ENCODE measurements at regions not wholly inside any gene's neighbourhood (a gene's known extent, or its start where the extent isn't known, plus 50 kb on each side); places are given as distances from the start of the nearest gene placed in this dataset.

GRCh38 chr10:128867819-128868218, 599.2 kb upstream of the MGMT start:
- Histone ChIP-seq H3K27me3 (ENCODE audit: insufficient read depth, low read length) (no peaks in the 10 kb centered on the region), H3K9ac (ENCODE audit: low read depth, low read length) (no peak overlapping the region), H3K36me3 (ENCODE audit: insufficient read depth, low read length) (no peaks in the 10 kb centered on the region), H3K9me3 (ENCODE audit: insufficient read depth, low read depth, low read length) (no peaks in the 10 kb centered on the region), H3K27ac (ENCODE audit: low read depth, low read length) (no peak overlapping the region), H3K4me3 (ENCODE audit: low read length) (no peak overlapping the region), H3K4me1 (ENCODE audit: insufficient read depth, low read length) (no peaks in the 10 kb centered on the region)
- 96% methylated on average over 8 of the region's 8 CpGs for WGBS

GRCh38 chr10:128868481-128868880, 598.6 kb upstream of the MGMT start:
- no peaks in the 10 kb centered on the region for H3K4me1 ChIP-seq (ENCODE audit: insufficient read depth, low read length)
- no peak overlapping the region for H3K9ac ChIP-seq (ENCODE audit: low read depth, low read length)
- no peaks in the 10 kb centered on the region for H3K27me3 ChIP-seq (ENCODE audit: insufficient read depth, low read length)
- no peak overlapping the region for H3K27ac ChIP-seq (ENCODE audit: low read depth, low read length)
- no peak overlapping the region for H3K4me3 ChIP-seq (ENCODE audit: low read length)
- H3K9me3 ChIP-seq (ENCODE audit: insufficient read depth, low read depth, low read length): no peaks in the 10 kb centered on the region
- WGBS: 95% methylated on average over 3 of the region's 3 CpGs
- H3K36me3 ChIP-seq (ENCODE audit: insufficient read depth, low read length): no peaks in the 10 kb centered on the region

- Histone ChIP-seq H3K4me3 (ENCODE audit: low read length) (no peak overlapping the region), H3K36me3 (ENCODE audit: insufficient read depth, low read length) (no peaks in the 10 kb centered on the region), H3K9me3 (ENCODE audit: insufficient read depth, low read depth, low read length) (no peaks in the 10 kb centered on the region), H3K9ac (ENCODE audit: low read depth, low read length) (no peak overlapping the region), H3K4me1 (ENCODE audit: insufficient read depth, low read length) (no peaks in the 10 kb centered on the region), H3K27ac (ENCODE audit: low read depth, low read length) (no peak overlapping the region), H3K27me3 (ENCODE audit: insufficient read depth, low read length) (no peaks in the 10 kb centered on the region)
- 95% methylated on average over 15 of the region's 15 CpGs for WGBS
Measured at GRCh38 chr10:128869101-128869749, 597.8 kb upstream of the MGMT start.

- H3K9me3 ChIP-seq (ENCODE audit: insufficient read depth, low read depth, low read length): no peaks in the 10 kb centered on the region
- WGBS: 93% methylated on average over 11 of the region's 11 CpGs
- H3K36me3 ChIP-seq (ENCODE audit: insufficient read depth, low read length): no peaks in the 10 kb centered on the region
- no peak overlapping the region for H3K9ac ChIP-seq (ENCODE audit: low read depth, low read length)
- no peaks in the 10 kb centered on the region for H3K4me1 ChIP-seq (ENCODE audit: insufficient read depth, low read length)
- H3K4me3 ChIP-seq (ENCODE audit: low read length): no peak overlapping the region
- H3K27me3 ChIP-seq (ENCODE audit: insufficient read depth, low read length): no peaks in the 10 kb centered on the region
- H3K27ac ChIP-seq (ENCODE audit: low read depth, low read length): no peak overlapping the region
Measured at GRCh38 chr10:128870830-128871597, 596.0 kb upstream of the MGMT start.

- no peak overlapping the region for H3K4me3 ChIP-seq (ENCODE audit: low read length)
- H3K4me1 ChIP-seq (ENCODE audit: insufficient read depth, low read length): no peaks in the 10 kb centered on the region
- 93% methylated on average over 14 of the region's 14 CpGs for WGBS
- no peaks in the 10 kb centered on the region for H3K36me3 ChIP-seq (ENCODE audit: insufficient read depth, low read length)
- H3K9me3 ChIP-seq (ENCODE audit: insufficient read depth, low read depth, low read length): no peaks in the 10 kb centered on the region
- H3K27me3 ChIP-seq (ENCODE audit: insufficient read depth, low read length): no peaks in the 10 kb centered on the region
- no peak overlapping the region for H3K27ac ChIP-seq (ENCODE audit: low read depth, low read length)
- H3K9ac ChIP-seq (ENCODE audit: low read depth, low read length): no peak overlapping the region
Measured at GRCh38 chr10:128871671-128872231, 595.3 kb upstream of the MGMT start.

- Histone ChIP-seq H3K4me3 (ENCODE audit: low read length) (no peak overlapping the region), H3K27ac (ENCODE audit: low read depth, low read length) (no peak overlapping the region), H3K27me3 (ENCODE audit: insufficient read depth, low read length) (no peaks in the 10 kb centered on the region), H3K4me1 (ENCODE audit: insufficient read depth, low read length) (no peaks in the 10 kb centered on the region), H3K9me3 (ENCODE audit: insufficient read depth, low read depth, low read length) (no peaks in the 10 kb centered on the region), H3K9ac (ENCODE audit: low read depth, low read length) (no peak overlapping the region), H3K36me3 (ENCODE audit: insufficient read depth, low read length) (no peaks in the 10 kb centered on the region)
- 94% methylated on average over 6 of the region's 6 CpGs for WGBS
Measured at GRCh38 chr10:128873411-128874054, 593.5 kb upstream of the MGMT start.

- no peaks in the 10 kb centered on the region for H3K9me3 ChIP-seq (ENCODE audit: insufficient read depth, low read depth, low read length)
- H3K36me3 ChIP-seq (ENCODE audit: insufficient read depth, low read length): no peaks in the 10 kb centered on the region
- no peaks in the 10 kb centered on the region for H3K4me1 ChIP-seq (ENCODE audit: insufficient read depth, low read length)
- H3K27ac ChIP-seq (ENCODE audit: low read depth, low read length): no peak overlapping the region
- H3K9ac ChIP-seq (ENCODE audit: low read depth, low read length): no peak overlapping the region
- no peak overlapping the region for H3K4me3 ChIP-seq (ENCODE audit: low read length)
- 100% methylated on average over 3 of the region's 3 CpGs for WGBS
- no peaks in the 10 kb centered on the region for H3K27me3 ChIP-seq (ENCODE audit: insufficient read depth, low read length)
Measured at GRCh38 chr10:128874331-128874730, 592.7 kb upstream of the MGMT start.

GRCh38 chr10:128875030-128875744, 591.9 kb upstream of the MGMT start:
- H3K27ac ChIP-seq (ENCODE audit: low read depth, low read length): no peak overlapping the region
- no peak overlapping the region for H3K9ac ChIP-seq (ENCODE audit: low read depth, low read length)
- 93% methylated on average over 8 of the region's 8 CpGs for WGBS
- no peaks in the 10 kb centered on the region for H3K9me3 ChIP-seq (ENCODE audit: insufficient read depth, low read depth, low read length)
- no peak overlapping the region for H3K4me3 ChIP-seq (ENCODE audit: low read length)
- no peaks in the 10 kb centered on the region for H3K36me3 ChIP-seq (ENCODE audit: insufficient read depth, low read length)
- H3K27me3 ChIP-seq (ENCODE audit: insufficient read depth, low read length): no peaks in the 10 kb centered on the region
- no peaks in the 10 kb centered on the region for H3K4me1 ChIP-seq (ENCODE audit: insufficient read depth, low read length)

- no peak overlapping the region for H3K27ac ChIP-seq (ENCODE audit: low read depth, low read length)
- no peaks in the 10 kb centered on the region for H3K27me3 ChIP-seq (ENCODE audit: insufficient read depth, low read length)
- no peak overlapping the region for H3K4me3 ChIP-seq (ENCODE audit: low read length)
- H3K9ac ChIP-seq (ENCODE audit: low read depth, low read length): no peak overlapping the region
- 91% methylated on average over 6 of the region's 7 CpGs for WGBS
- no peaks in the 10 kb centered on the region for H3K36me3 ChIP-seq (ENCODE audit: insufficient read depth, low read length)
- H3K4me1 ChIP-seq (ENCODE audit: insufficient read depth, low read length): no peaks in the 10 kb centered on the region
- no peaks in the 10 kb centered on the region for H3K9me3 ChIP-seq (ENCODE audit: insufficient read depth, low read depth, low read length)
Measured at GRCh38 chr10:128875956-128876736, 590.9 kb upstream of the MGMT start.

- whole genome bisulfite sequencing: 91% methylated on average over 10 of the region's 10 CpGs
- H3K4me3 ChIP-seq (ENCODE audit: low read length): no peak overlapping the region
- no peak overlapping the region for H3K27ac ChIP-seq (ENCODE audit: low read depth, low read length)
- H3K36me3 ChIP-seq (ENCODE audit: insufficient read depth, low read length): no peaks in the 10 kb centered on the region
- H3K9me3 ChIP-seq (ENCODE audit: insufficient read depth, low read depth, low read length): no peaks in the 10 kb centered on the region
- H3K27me3 ChIP-seq (ENCODE audit: insufficient read depth, low read length): no peaks in the 10 kb centered on the region
- no peak overlapping the region for H3K9ac ChIP-seq (ENCODE audit: low read depth, low read length)
- no peaks in the 10 kb centered on the region for H3K4me1 ChIP-seq (ENCODE audit: insufficient read depth, low read length)
Measured at GRCh38 chr10:128877141-128877540, 589.9 kb upstream of the MGMT start.
